B cell (primary cell): ENCODE measurements at regions not wholly inside any gene's neighbourhood (a gene's known extent, or its start where the extent isn't known, plus 50 kb on each side); places are given as distances from the start of the nearest gene placed in this dataset.

Experiments used
- ATAC-seq: fragments of 200-7000 bp; cut with Tn5 transposase; one replicate; pipeline ENCODE4 v1.10.0; 2021; ENCODE audit warnings: low read depth, mild to moderate bottlenecking, moderate number of reproducible peaks, moderate library complexity
- CTCF ChIA-PET: fragments of 350-600 bp; sonication (Branson Sonifier 250); formaldehyde crosslinking; loops from one replicate; lab custom pipeline; 2021; ENCODE audit warnings: antibody characterized with exemption, inconsistent platforms; lab: Charles Lee
- POLR2A ChIA-PET: fragments of 350-600 bp; sonication (Branson Sonifier 250); formaldehyde crosslinking; loops from one replicate; lab custom pipeline; 2021; ENCODE audit warnings: antibody characterized with exemption; lab: Charles Lee
- DNase-seq: peaks from one replicate; pipeline ENCODE4 v3.0.0; 2013
- H2AFZ ChIP-seq: 2 replicates; pipeline ENCODE4 v1.6.1; 2012; ENCODE audit warnings: mild to moderate bottlenecking, low read depth, low read length; ENCODE audit not compliant: insufficient read depth, poor library complexity, severe bottlenecking
- H3K27ac ChIP-seq, 2 donors: 1 replicate in 1 of 2; 2 replicates in 1 of 2; pipeline ENCODE4 v1.5.1; 2012 to 2013; ENCODE audit warnings: low read length in 2 of 2, mild to moderate bottlenecking in 2 of 2, moderate library complexity in 1 of 2
- H3K27me3 ChIP-seq, 4 experiments: fragments of 200-600 bp in 1 of 4; sonication (generic) in 1 of 4; replicated peaks in 1 of 4; 1 replicate in 2 of 4; 2 replicates in 2 of 4; pipeline versions ENCODE4 v1.6.1 to v1.7.0; 2013 to 2016; ENCODE audit warnings: low read length in 3 of 4, mild to moderate bottlenecking in 2 of 4, mixed read lengths in 1 of 4, moderate library complexity in 1 of 4; ENCODE audit not compliant: insufficient read depth in 4 of 4, control insufficient read depth in 3 of 4; ENCODE audit errors: control extremely low read depth in 1 of 4
- H3K36me3 ChIP-seq, 2 experiments: replicated peaks in 1 of 2; 1 replicate in 1 of 2; 2 replicates in 1 of 2; pipeline versions ENCODE4 v1.6.1 to v1.7.1; 2013; ENCODE audit warnings: low read length in 1 of 2; ENCODE audit not compliant: insufficient read depth in 2 of 2, control insufficient read depth in 1 of 2; ENCODE audit errors: control extremely low read depth in 1 of 2, extremely low read depth in 1 of 2
- H3K4me1 ChIP-seq, 2 donors: fragments of 200-600 bp in 1 of 2; sonication (generic) in 1 of 2; 1 replicate in 1 of 2; 2 replicates in 1 of 2; pipeline versions ENCODE4 v1.5.1 to v1.6.1; 2013 to 2017; ENCODE audit warnings: low read length in 2 of 2; ENCODE audit not compliant: control insufficient read depth in 2 of 2, insufficient read depth in 2 of 2
- H3K4me2 ChIP-seq: replicated peaks from 2 replicates; pipeline ENCODE3; 2012; ENCODE audit warnings: mild to moderate bottlenecking, low read depth, low read length; ENCODE audit not compliant: poor library complexity, severe bottlenecking
- H3K4me3 ChIP-seq, 5 experiments: fragments of 200-600 bp in 1 of 5; sonication (generic) in 1 of 5; 1 replicate in 3 of 5; 2 replicates in 2 of 5; pipeline versions ENCODE4 v1.5.1 to v1.7.0; 2011 to 2016; ENCODE audit warnings: low read length in 4 of 5, mild to moderate bottlenecking in 4 of 5, low read depth in 2 of 5, control low read depth in 1 of 5, moderate library complexity in 1 of 5; ENCODE audit not compliant: insufficient read depth in 1 of 5; ENCODE audit errors: control extremely low read depth in 1 of 5, extremely low read depth in 1 of 5
- H3K79me2 ChIP-seq: fragments of 200-600 bp; sonication (generic); one replicate; pipeline ENCODE4 v1.6.0; 2016; ENCODE audit warnings: low read length; ENCODE audit not compliant: control insufficient read depth, insufficient read depth
- H3K9ac ChIP-seq: fragments of 200-600 bp; sonication (generic); 2 replicates; pipeline ENCODE4 v1.6.1; 2017; ENCODE audit warnings: mild to moderate bottlenecking, low read length, moderate library complexity
- H3K9me3 ChIP-seq, 3 donors: one replicate each; pipeline versions ENCODE4 v1.6.1 to v1.7.1; 2013; ENCODE audit warnings: low read length in 2 of 3; ENCODE audit not compliant: control insufficient read depth in 2 of 3, insufficient read depth in 1 of 3; ENCODE audit errors: control extremely low read depth in 1 of 3
- H4K20me1 ChIP-seq: 2 replicates; pipeline ENCODE4 v1.6.0; 2012; ENCODE audit warnings: mild to moderate bottlenecking, low read length; ENCODE audit not compliant: insufficient read depth, control insufficient read depth, poor library complexity, severe bottlenecking
- H3K27ac Mint-ChIP-seq: one replicate; pipeline ENCODE4 v1.8.0; 2021; ENCODE audit warnings: mixed read lengths
- H3K27me3 Mint-ChIP-seq: one replicate; pipeline ENCODE4 v1.8.0; 2021; ENCODE audit warnings: mixed read lengths
- H3K4me1 Mint-ChIP-seq: one replicate; pipeline ENCODE4 v1.8.0; 2021; ENCODE audit warnings: mixed read lengths
- H3K4me3 Mint-ChIP-seq: one replicate; pipeline ENCODE4 v1.8.0; 2021; ENCODE audit warnings: mixed read lengths
- H3K9me3 Mint-ChIP-seq: one replicate; pipeline ENCODE4 v1.8.0; 2022; ENCODE audit warnings: mixed read lengths; ENCODE audit not compliant: insufficient read depth
- EZH2 ChIP-seq: IDR thresholded peaks from 2 replicates; pipeline ENCODE4 v1.6.1; 2012; ENCODE audit warnings: borderline replicate concordance, low read depth, mild to moderate bottlenecking, moderate library complexity, low read length; ENCODE audit not compliant: insufficient read depth, poor library complexity, severe bottlenecking
- WGBS: methylation state at CpG from one replicate; pipeline ENCODE4 v1.1.5; 2013; ENCODE audit warnings: missing lambda C conversion rate; ENCODE audit not compliant: insufficient coverage; 5-methylcytosine and 5-hydroxymethylcytosine counted together
- intact Hi-C: fragments of 100-400 bp; cut with micrococcal nuclease; formaldehyde crosslinking; loops from one replicate; pipeline ENCODE4 v1.10.0; 2022
- TF ChIP-seq, protein P1 (sequence below): fragments of 200-600 bp; IDR thresholded peaks from one replicate; pipeline ENCODE4 v1.8.0; 2022; ENCODE audit warnings: antibody characterized with exemption, mild to moderate bottlenecking

DNA sequence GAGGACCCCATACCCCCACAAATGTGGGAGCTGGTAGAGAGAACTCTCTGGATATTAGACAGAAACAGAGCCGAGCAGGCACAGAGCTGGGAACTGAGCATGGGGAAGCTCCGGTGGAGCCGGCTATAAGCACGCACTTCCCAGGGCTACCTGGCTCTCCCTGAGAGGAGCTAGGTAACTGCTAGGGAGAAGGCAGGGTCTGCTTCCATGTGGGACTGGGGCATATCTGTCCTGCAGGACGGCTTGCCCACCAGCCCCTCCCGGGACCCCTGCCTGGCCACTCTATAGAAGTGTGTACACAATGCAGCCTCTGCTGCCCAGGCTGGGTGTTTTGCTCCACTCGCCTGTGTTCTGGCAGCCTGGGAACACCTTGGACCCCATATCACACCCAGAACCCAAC is 1537.0 kb upstream of the CDH9 start:
- H3K36me3 ChIP-seq, result no peaks in the 10 kb centered on the region
- no peak overlapping the region for H3K9ac ChIP-seq
- no peak overlapping the region for H3K27ac ChIP-seq
- no peak overlapping the region for H3K4me2 ChIP-seq
- TF ChIP-seq, protein P1, sequence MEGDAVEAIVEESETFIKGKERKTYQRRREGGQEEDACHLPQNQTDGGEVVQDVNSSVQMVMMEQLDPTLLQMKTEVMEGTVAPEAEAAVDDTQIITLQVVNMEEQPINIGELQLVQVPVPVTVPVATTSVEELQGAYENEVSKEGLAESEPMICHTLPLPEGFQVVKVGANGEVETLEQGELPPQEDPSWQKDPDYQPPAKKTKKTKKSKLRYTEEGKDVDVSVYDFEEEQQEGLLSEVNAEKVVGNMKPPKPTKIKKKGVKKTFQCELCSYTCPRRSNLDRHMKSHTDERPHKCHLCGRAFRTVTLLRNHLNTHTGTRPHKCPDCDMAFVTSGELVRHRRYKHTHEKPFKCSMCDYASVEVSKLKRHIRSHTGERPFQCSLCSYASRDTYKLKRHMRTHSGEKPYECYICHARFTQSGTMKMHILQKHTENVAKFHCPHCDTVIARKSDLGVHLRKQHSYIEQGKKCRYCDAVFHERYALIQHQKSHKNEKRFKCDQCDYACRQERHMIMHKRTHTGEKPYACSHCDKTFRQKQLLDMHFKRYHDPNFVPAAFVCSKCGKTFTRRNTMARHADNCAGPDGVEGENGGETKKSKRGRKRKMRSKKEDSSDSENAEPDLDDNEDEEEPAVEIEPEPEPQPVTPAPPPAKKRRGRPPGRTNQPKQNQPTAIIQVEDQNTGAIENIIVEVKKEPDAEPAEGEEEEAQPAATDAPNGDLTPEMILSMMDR, result no peak
- no peak for TF ChIP-seq EZH2
- DNase-seq, result no peak
- Mint-ChIP-seq H3K27ac (no peak overlapping the region), H3K4me1 (no peaks in the 10 kb centered on the region), H3K27me3 (no peaks in the 10 kb centered on the region), H3K9me3 (peaks cover 9% of the 10 kb centered on the region), H3K4me3 (no peak overlapping the region)
- CTCF ChIA-PET, result no interaction called here
- no peaks in the 10 kb centered on the region for H3K79me2 ChIP-seq
- H4K20me1 ChIP-seq, result no peaks in the 10 kb centered on the region
- intact Hi-C loops, result no loop called here
- no peak overlapping the region for H3K4me3 ChIP-seq
- H2AFZ ChIP-seq, result no peak overlapping the region
- H3K27me3 ChIP-seq, result no peaks in the 10 kb centered on the region
- POLR2A ChIA-PET, result no interaction called here
- H3K9me3 ChIP-seq, result peaks cover 0 to 7% (median 0%) of the 10 kb centered on the region in 3 donors
- 91% methylated on average over 6 of the region's 7 CpGs for WGBS
- no peak for ATAC-seq
- no peaks in the 10 kb centered on the region for H3K4me1 ChIP-seq

DNA sequence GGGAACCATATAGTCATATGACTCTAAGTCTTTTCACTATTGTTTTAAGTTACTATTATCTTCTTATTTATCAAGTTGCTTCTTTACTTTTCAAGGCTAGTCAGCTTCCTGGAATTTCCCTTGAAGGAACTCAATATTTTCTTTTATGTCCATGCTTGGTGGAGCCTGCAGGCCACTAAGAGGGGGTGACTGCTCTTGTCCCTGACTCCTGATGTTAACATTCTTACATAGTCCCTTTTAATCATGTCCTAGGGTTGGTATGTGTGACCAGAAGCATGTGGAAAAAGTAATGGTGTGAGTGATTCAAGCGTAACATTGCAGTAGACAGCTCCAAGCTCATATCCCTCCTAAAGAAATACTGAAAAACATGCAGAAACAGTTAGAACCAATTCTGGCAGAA is 1536.2 kb upstream of the CDH9 start:
- no peaks in the 10 kb centered on the region for H3K4me1 ChIP-seq
- no peak overlapping the region for H3K4me2 ChIP-seq
- no peaks in the 10 kb centered on the region for H4K20me1 ChIP-seq
- TF ChIP-seq, protein P1, result no peak
- TF ChIP-seq EZH2, result no peak
- Mint-ChIP-seq H3K27ac (no peak overlapping the region), H3K4me3 (no peak overlapping the region), H3K9me3 (peaks cover 9% of the 10 kb centered on the region), H3K27me3 (no peaks in the 10 kb centered on the region), H3K4me1 (no peaks in the 10 kb centered on the region)
- no peak overlapping the region for H3K27ac ChIP-seq
- intact Hi-C loops, result no loop called here
- no CpG with 5 or more reads among the region's 1 CpG for WGBS
- ATAC-seq, result no peak
- no peak for DNase-seq
- no peak overlapping the region for H3K4me3 ChIP-seq
- CTCF ChIA-PET, result no interaction called here
- no peak overlapping the region for H3K9ac ChIP-seq
- H3K36me3 ChIP-seq, result no peaks in the 10 kb centered on the region
- H3K27me3 ChIP-seq, result no peaks in the 10 kb centered on the region
- POLR2A ChIA-PET, result no interaction called here
- H2AFZ ChIP-seq, result no peak overlapping the region
- peaks cover 0 to 7% (median 0%) of the 10 kb centered on the region in 3 donors for H3K9me3 ChIP-seq
- H3K79me2 ChIP-seq, result no peaks in the 10 kb centered on the region
